Pancreas (tissue), 10 donors: ENCODE measurements at regions not wholly inside any gene's neighbourhood (a gene's known extent, or its start where the extent isn't known, plus 50 kb on each side); places are given as distances from the start of the nearest gene placed in this dataset.
A peak's percentile ranks its signal among the peaks of the same experiment; 100 is the strongest.
"Not testable (repeated sequence)": the region's sequence is repeated elsewhere in the genome, so short reads cannot be mapped to it uniquely, and the experiment has no call there.

ENCODE experiments used
- ATAC-seq, 4 donors: fragments of 200-7000 bp; cut with Tn5 transposase; one replicate each; pipeline versions ENCODE4 v1.8.0 to v1.9.1; 2020; ENCODE audit warnings: mild to moderate bottlenecking in 4 of 4, moderate library complexity in 4 of 4
- DNase-seq, 6 donors: peaks; one replicate each; pipeline ENCODE4 v3.0.0-alpha.2; 2020
- FAIRE-seq: peaks from 2 replicates; lab custom pipeline; 2012; peaks lifted over from hg19 to GRCh38; lab: Jason Lieb, UNC
- H3K27ac ChIP-seq, 4 donors: fragments of 200-600 bp; sonication (generic); 1 replicate in 3 of 4; 2 replicates in 1 of 4; pipeline versions ENCODE4 v1.5.0 to v1.8.0; 2020
- H3K27me3 ChIP-seq, 4 donors: fragments of 200-600 bp; one replicate each; pipeline ENCODE4 v1.8.0; 2021
- H3K36me3 ChIP-seq, 3 donors: fragments of 200-600 bp; sonication (generic) in 1 of 3; one replicate each; pipeline versions ENCODE4 v1.5.0 to v1.8.0; 2020 to 2021
- H3K4me1 ChIP-seq, 3 donors: fragments of 200-600 bp; one replicate each; pipeline ENCODE4 v1.8.0; 2021
- H3K4me3 ChIP-seq, 4 donors: fragments of 200-600 bp; sonication (generic) in 2 of 4; one replicate each; pipeline versions ENCODE4 v1.5.0 to v1.8.0; 2020 to 2021
- H3K9me3 ChIP-seq, 4 donors: fragments of 200-600 bp; one replicate each; pipeline ENCODE4 v1.8.0; 2021
- WGBS, 2 donors: extraction: QIAGEN DNeasy Blood & Tissue Kit; methylation state at CpG; one replicate each; pipeline ENCODE4 v1.1.7; 2013; 5-methylcytosine and 5-hydroxymethylcytosine counted together
- intact Hi-C, 3 donors: fragments of 100-400 bp; cut with DNase I; formaldehyde crosslinking; loops; one replicate each; pipeline versions ENCODE4 v1.11.1 to v1.14.2; 2022
- TF ChIP-seq, protein P1 (sequence below), 4 donors: fragments of 200-600 bp; sonication (generic) in 3 of 4; IDR thresholded peaks; one replicate each; pipeline versions ENCODE4 v1.5.0 to v1.8.0; 2021; ENCODE audit warnings: antibody characterized with exemption in 4 of 4
- donor health status: healthy with polysubstance abuse.
- donor health status: DM: no; HTN: no; CAD: no; lungs with moderate emphysema.
- donor health status: DM: no; HTN: no; CAD: no.
- donor health status: control.
- donor health status: control.
- donor health status: Bipolar disorder and iron deficiency.
- donor health status: DM: yes; HTN: yes; CAD: no.
- donor health status: DM: no; HTN: no; CAD: no.
- donor health status: DM: no; HTN: no; CAD: no.
- donor health status: DM: yes; HTN: yes; CAD: no.

DNA sequence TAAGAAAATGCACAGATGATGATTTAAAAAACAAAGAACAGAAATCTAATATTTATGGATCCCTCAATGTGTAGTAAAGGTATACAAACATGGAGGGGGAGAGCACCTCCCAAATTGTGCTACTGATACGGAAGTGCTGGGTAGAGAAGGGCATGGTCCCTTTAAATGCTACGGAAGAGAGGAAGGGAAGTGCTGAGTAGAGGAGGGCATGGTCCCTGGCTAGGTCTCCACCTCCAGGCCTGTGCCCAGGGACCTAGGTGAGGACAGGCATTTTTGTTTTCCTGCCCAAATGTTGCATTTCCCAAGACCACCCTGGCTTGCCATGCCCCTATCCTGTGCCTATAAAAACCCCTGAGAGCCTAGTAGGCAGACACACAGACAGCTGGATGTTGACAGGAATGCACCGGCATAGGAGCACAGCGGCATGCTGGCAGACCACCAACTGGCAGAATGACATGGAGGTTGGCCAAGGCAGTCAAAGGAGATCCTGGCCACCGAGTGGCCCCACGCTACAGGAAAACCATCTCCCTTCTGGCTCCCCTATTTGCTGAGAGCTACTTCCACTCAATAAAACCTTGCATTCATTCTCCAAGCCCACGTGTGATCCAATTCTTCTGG lies 62.1 kb upstream of the SPDL1 start:
- ATAC-seq (peak in 1 of 4 donors; percentile 57), FAIRE-seq (no peak), DNase-seq (peak; percentile 18 to 59 (median 44))
- H3K4me1 ChIP-seq, result no peaks in the 10 kb centered on the region
- intact Hi-C loops, result no loop called here
- H3K27me3 ChIP-seq, result no peaks in the 10 kb centered on the region
- no peak overlapping the region for H3K27ac ChIP-seq
- H3K36me3 ChIP-seq, result no peaks in the 10 kb centered on the region
- 29 to 35% methylated on average over 7 of the region's 7 CpGs for WGBS, 2 donors
- no peak overlapping the region for H3K4me3 ChIP-seq
- TF ChIP-seq, protein P1, sequence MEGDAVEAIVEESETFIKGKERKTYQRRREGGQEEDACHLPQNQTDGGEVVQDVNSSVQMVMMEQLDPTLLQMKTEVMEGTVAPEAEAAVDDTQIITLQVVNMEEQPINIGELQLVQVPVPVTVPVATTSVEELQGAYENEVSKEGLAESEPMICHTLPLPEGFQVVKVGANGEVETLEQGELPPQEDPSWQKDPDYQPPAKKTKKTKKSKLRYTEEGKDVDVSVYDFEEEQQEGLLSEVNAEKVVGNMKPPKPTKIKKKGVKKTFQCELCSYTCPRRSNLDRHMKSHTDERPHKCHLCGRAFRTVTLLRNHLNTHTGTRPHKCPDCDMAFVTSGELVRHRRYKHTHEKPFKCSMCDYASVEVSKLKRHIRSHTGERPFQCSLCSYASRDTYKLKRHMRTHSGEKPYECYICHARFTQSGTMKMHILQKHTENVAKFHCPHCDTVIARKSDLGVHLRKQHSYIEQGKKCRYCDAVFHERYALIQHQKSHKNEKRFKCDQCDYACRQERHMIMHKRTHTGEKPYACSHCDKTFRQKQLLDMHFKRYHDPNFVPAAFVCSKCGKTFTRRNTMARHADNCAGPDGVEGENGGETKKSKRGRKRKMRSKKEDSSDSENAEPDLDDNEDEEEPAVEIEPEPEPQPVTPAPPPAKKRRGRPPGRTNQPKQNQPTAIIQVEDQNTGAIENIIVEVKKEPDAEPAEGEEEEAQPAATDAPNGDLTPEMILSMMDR (IDR thresholded peaks at IDR 0.05), result no peak
- H3K9me3 ChIP-seq, result no peaks in the 10 kb centered on the region

DNA sequence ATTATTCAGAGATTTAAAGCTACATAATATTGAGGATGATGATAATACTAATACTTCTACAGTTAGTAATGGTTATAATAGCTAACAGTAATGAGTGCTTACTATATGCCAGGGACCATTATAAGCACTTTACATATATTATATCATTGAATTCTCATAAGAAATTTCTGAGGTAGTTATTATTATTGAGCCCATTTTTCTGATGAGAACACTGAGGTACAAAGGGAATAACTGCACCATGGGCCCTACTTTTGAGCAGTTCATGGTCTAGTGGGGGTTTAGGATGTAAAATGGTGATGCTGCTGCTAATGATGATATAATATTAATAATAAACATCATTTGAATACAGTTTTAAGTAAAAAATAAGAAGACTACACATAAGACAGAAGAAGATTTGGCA lies 64.2 kb upstream of the SPDL1 start:
- intact Hi-C loops, result no loop called here
- Histone ChIP-seq H3K4me3 (no peak overlapping the region), H3K27ac (no peak overlapping the region), H3K9me3 (no peaks in the 10 kb centered on the region), H3K36me3 (no peaks in the 10 kb centered on the region), H3K27me3 (no peaks in the 10 kb centered on the region), H3K4me1 (no peaks in the 10 kb centered on the region)
- no peak for DNase-seq
- TF ChIP-seq, protein P1 (IDR thresholded peaks at IDR 0.05), result no peak
- no peak for FAIRE-seq
- ATAC-seq, result no peak

DNA sequence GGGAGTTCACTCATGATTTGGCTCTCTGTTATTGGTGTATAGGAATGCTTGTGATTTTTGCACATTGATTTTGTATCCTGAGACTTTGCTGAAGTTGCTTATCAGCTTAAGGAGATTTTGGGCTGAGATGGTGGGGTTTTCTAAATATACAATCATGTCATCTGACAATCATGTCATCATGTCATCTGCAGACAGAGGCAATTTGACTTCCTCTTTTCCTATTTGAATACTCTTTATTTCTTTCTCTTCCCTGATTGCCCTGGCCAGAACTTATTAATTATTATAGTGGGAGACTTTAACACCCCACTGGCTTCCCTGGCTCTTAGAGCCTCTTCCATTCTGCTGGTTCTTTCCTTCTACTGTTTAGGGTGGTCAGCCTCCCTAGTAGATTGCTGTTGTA lies 64.8 kb upstream of the SPDL1 start:
- not testable (repeated sequence) for ATAC-seq, H3K27me3 ChIP-seq, FAIRE-seq

DNA sequence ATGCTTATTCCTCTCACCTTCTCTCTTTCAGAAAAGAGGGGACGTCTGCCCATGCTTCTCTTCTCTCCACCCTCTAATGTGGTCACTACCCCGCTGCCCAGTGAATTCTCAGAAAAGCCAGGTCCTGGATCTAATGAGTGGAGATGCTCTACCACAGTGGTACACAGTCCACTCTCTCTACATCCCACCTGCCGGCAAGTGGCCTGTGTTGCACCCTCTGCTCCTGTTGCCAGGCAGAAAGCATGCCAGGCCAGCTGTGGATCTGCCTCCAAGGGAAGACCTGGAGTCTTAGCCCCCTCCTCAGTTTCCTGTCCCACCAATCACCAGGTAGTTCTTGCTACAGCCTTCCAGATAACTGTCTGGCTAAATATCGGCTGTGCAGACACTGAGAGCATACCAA lies 71.2 kb upstream of the SPDL1 start:
- Histone ChIP-seq H3K27me3 (no peaks in the 10 kb centered on the region), H3K4me3 (no peak overlapping the region), H3K36me3 (no peaks in the 10 kb centered on the region), H3K27ac (no peak overlapping the region), H3K4me1 (no peaks in the 10 kb centered on the region), H3K9me3 (no peaks in the 10 kb centered on the region)
- no peak for ATAC-seq
- intact Hi-C loops, result no loop called here
- TF ChIP-seq, protein P1 (IDR thresholded peaks at IDR 0.05), result no peak
- no peak for DNase-seq
- 64 to 72% methylated on average over 4 of the region's 4 CpGs for WGBS, 2 donors
- FAIRE-seq, result no peak

More for the DNA sequence above, 64.8 kb upstream of the SPDL1 start:
- H3K36me3 ChIP-seq, H3K4me1 ChIP-seq, H3K9me3 ChIP-seq, intact Hi-C loops, DNase-seq, H3K4me3 ChIP-seq, H3K27ac ChIP-seq: not testable (repeated sequence)

DNA sequence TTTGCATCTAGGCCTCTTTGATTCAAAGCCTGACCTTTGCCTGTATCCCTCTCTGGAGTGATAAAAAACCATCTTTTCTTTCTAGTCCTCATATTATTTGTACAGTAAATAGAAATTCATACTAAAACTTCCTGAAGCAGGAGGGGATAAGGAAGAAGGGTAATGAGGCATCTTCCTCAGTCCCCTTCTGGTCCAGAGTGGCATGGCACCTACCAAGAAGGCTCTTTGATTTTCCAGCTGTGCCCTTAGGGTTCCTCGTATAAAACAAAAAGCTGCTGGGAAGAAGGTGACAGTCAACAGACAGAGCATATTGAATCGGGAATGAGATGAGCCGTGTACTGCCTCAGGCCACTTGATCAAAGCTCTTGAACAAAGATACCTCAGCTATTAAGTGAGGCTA lies 71.9 kb upstream of the SPDL1 start:
- H3K4me3 ChIP-seq, result no peak overlapping the region
- no peaks in the 10 kb centered on the region for H3K4me1 ChIP-seq
- no peak for DNase-seq
- H3K36me3 ChIP-seq, result no peaks in the 10 kb centered on the region
- H3K9me3 ChIP-seq, result no peaks in the 10 kb centered on the region
- H3K27ac ChIP-seq, result no peak overlapping the region
- no peaks in the 10 kb centered on the region for H3K27me3 ChIP-seq
- FAIRE-seq, result no peak
- no peak for ATAC-seq
- 52 to 63% methylated on average over 3 of the region's 3 CpGs for WGBS, 2 donors
- intact Hi-C loops, result no loop called here
- TF ChIP-seq, protein P1 (IDR thresholded peaks at IDR 0.05), result no peak
